Endothelial cell of umbilical vein (primary cell): ENCODE measurements at regions not wholly inside any gene's neighbourhood (a gene's known extent, or its start where the extent isn't known, plus 50 kb on each side); places are given as distances from the start of the nearest gene placed in this dataset.

Experiments
- BruUV-seq: library from RNA; stranded (reverse); fragments of 400-500 nt; replicated peaks from 2 replicates; lab custom pipeline; 2021; lab: Mats Ljungman, UMichigan
- CTCF ChIA-PET: fragments of 300-600, 350-600 bp; sonication (Branson Sonifier 250); formaldehyde crosslinking; loops from one replicate; lab custom pipeline; 2021; ENCODE audit warnings: antibody characterized with exemption, inconsistent platforms; lab: Charles Lee
- POLR2A ChIA-PET: fragments of 300-600, 350-600 bp; sonication (Branson Sonifier 250); formaldehyde crosslinking; loops from one replicate; lab custom pipeline; 2021; ENCODE audit warnings: antibody characterized with exemption, inconsistent platforms; lab: Charles Lee
- DNase-seq: peaks from one replicate; pipeline ENCODE4 v3.0.0-alpha.2; 2011; ENCODE audit warnings: low read depth, low spot score
- FAIRE-seq: peaks from 2 replicates; lab custom pipeline; 2011; peaks lifted over from hg19 to GRCh38; lab: Jason Lieb, UNC
- H2AFZ ChIP-seq: 2 replicates; pipeline ENCODE4 v1.6.0; 2012; ENCODE audit warnings: low read depth, low read length, control low read depth, inconsistent platforms
- H3K27ac ChIP-seq: 2 replicates; pipeline ENCODE4 v1.5.1; 2011; ENCODE audit warnings: low read depth, mild to moderate bottlenecking, control low read depth, low read length, moderate library complexity; ENCODE audit not compliant: insufficient read depth
- H3K27me3 ChIP-seq, 2 experiments: 2 replicates each; pipeline versions ENCODE4 v1.6.0 to v1.6.1; 2011; ENCODE audit warnings: low read length in 2 of 2, mixed read lengths in 1 of 2; ENCODE audit not compliant: control insufficient read depth in 2 of 2, insufficient read depth in 2 of 2
- H3K36me3 ChIP-seq, 2 experiments: 2 replicates in 1 of 2; 3 replicates in 1 of 2; pipeline ENCODE4 v1.5.1; 2011; ENCODE audit warnings: low read length in 2 of 2, mild to moderate bottlenecking in 1 of 2, moderate library complexity in 1 of 2; ENCODE audit not compliant: control insufficient read depth in 2 of 2, insufficient read depth in 2 of 2; ENCODE audit errors: extremely low read depth in 1 of 2
- H3K4me1 ChIP-seq: 3 replicates; pipeline ENCODE4 v1.5.1; 2011; ENCODE audit warnings: mild to moderate bottlenecking, low read length; ENCODE audit not compliant: control insufficient read depth, insufficient read depth; ENCODE audit errors: extremely low read depth
- H3K4me2 ChIP-seq: 2 replicates; pipeline ENCODE4 v1.6.1; 2011; ENCODE audit warnings: low read length, control low read depth, mixed read lengths; ENCODE audit not compliant: insufficient read depth
- H3K4me3 ChIP-seq, 3 experiments: fragments of 200-600 bp in 1 of 3; sonication (generic), shearing (Covaris generic) in 1 of 3; replicated peaks in 1 of 3; 2 replicates each; pipeline ENCODE4 v1.5.1; 2011 to 2016; ENCODE audit warnings: control low read depth in 3 of 3, low read length in 3 of 3, mild to moderate bottlenecking in 2 of 3, inconsistent platforms in 1 of 3, low read depth in 1 of 3, moderate library complexity in 1 of 3; ENCODE audit not compliant: insufficient read depth in 1 of 3
- H3K79me2 ChIP-seq: 2 replicates; pipeline ENCODE4 v1.6.0; 2012; ENCODE audit warnings: low read length, inconsistent platforms; ENCODE audit not compliant: control insufficient read depth, insufficient read depth
- H3K9ac ChIP-seq: replicated peaks from 2 replicates; pipeline ENCODE3; 2011; ENCODE audit warnings: low read length, control low read depth; ENCODE audit not compliant: insufficient read depth; ENCODE audit errors: extremely low read depth
- H3K9me1 ChIP-seq: replicated peaks from 3 replicates; pipeline ENCODE4 v1.6.0; 2011; ENCODE audit warnings: mild to moderate bottlenecking, low read length; ENCODE audit not compliant: control insufficient read depth, insufficient read depth; ENCODE audit errors: extremely low read depth
- H3K9me3 ChIP-seq: replicated peaks from 2 replicates; pipeline ENCODE4 v1.5.1; 2012; ENCODE audit warnings: low read length, inconsistent platforms; ENCODE audit not compliant: control insufficient read depth, insufficient read depth
- H4K20me1 ChIP-seq: replicated peaks from 2 replicates; pipeline ENCODE3; 2011; ENCODE audit warnings: mild to moderate bottlenecking, low read length; ENCODE audit not compliant: control insufficient read depth, insufficient read depth; ENCODE audit errors: extremely low read depth
- CTCF ChIP-seq, 2 donors: IDR thresholded peaks; 1 replicate in 1 of 2; 2 replicates in 1 of 2; pipeline ENCODE4 v1.5.1; 2011; ENCODE audit warnings: low read length in 2 of 2, mild to moderate bottlenecking in 2 of 2, moderate library complexity in 2 of 2, control low read depth in 1 of 2, inconsistent platforms in 1 of 2, low read depth in 1 of 2; ENCODE audit not compliant: insufficient read depth in 1 of 2; ENCODE audit errors: extremely low read depth in 1 of 2
- JUN ChIP-seq: IDR thresholded peaks from 2 replicates; pipeline ENCODE4 v1.6.1; 2011; ENCODE audit warnings: borderline replicate concordance, low read depth; ENCODE audit not compliant: insufficient read length, insufficient read depth
- MAX ChIP-seq: IDR thresholded peaks from 2 replicates; pipeline ENCODE4 v1.6.1; 2011; ENCODE audit not compliant: insufficient read depth, insufficient read length
- POLR2A ChIP-seq: IDR thresholded peaks from 2 replicates; pipeline ENCODE4 v1.6.1; 2012; ENCODE audit warnings: low read depth, mild to moderate bottlenecking, control low read depth, low read length
- dilution Hi-C: fragments of 300-500 bp; cut with MboI; formaldehyde crosslinking; loops from one replicate; pipeline ENCODE4 v1.15.0; 2019; ENCODE audit warnings: low sequenced_read_pairs; ENCODE audit not compliant: extremely low pct_ligation_motif_present
- intact Hi-C: fragments of 100-400 bp; cut with micrococcal nuclease; formaldehyde crosslinking; loops from one replicate; pipeline ENCODE4 v1.10.0; 2022

GRCh38 chr7:37558320-37559096 lies 109.8 kb upstream of the ELMO1 start:
- H3K4me2 ChIP-seq = no peak overlapping the region
- no TSS peak for BruUV-seq
- no peaks in the 10 kb centered on the region for H3K9me1 ChIP-seq
- H4K20me1 ChIP-seq = no peaks in the 10 kb centered on the region
- intact Hi-C loops = no loop called here
- H3K9me3 ChIP-seq = no peaks in the 10 kb centered on the region
- no peak overlapping the region for H2AFZ ChIP-seq
- H3K79me2 ChIP-seq = no peaks in the 10 kb centered on the region
- H3K27me3 ChIP-seq = peaks cover 0 to 3% of the 10 kb centered on the region in 2 experiments
- H3K4me1 ChIP-seq = no peaks in the 10 kb centered on the region
- H3K4me3 ChIP-seq = no peak overlapping the region
- ChIA-PET POLR2A (no interaction called here), CTCF (no interaction called here)
- no peaks in the 10 kb centered on the region for H3K36me3 ChIP-seq
- H3K27ac ChIP-seq = no peak overlapping the region
- FAIRE-seq (no peak), DNase-seq (no peak)
- TF ChIP-seq POLR2A (no peak), CTCF (IDR thresholded peaks at IDR 0.05; ENCODE audit: extremely low read depth in 1 of 2, insufficient read depth in 1 of 2, low read depth in 1 of 2, low read length in 2 of 2) (no peak), MAX (no peak)
- dilution Hi-C loops = no loop called here
- no peak overlapping the region for H3K9ac ChIP-seq

- no peaks in the 10 kb centered on the region for H4K20me1 ChIP-seq
- no peaks in the 10 kb centered on the region for H3K36me3 ChIP-seq
- TF ChIP-seq POLR2A (no peak), JUN (no peak)
- H3K4me2 ChIP-seq = no peak overlapping the region
- no peaks in the 10 kb centered on the region for H3K9me1 ChIP-seq
- H3K27ac ChIP-seq = no peak overlapping the region
- H2AFZ ChIP-seq = no peak overlapping the region
- FAIRE-seq (no peak), DNase-seq (no peak)
- ChIA-PET POLR2A (no interaction called here), CTCF (no interaction called here)
- H3K9me3 ChIP-seq = no peaks in the 10 kb centered on the region
- no peaks in the 10 kb centered on the region for H3K4me1 ChIP-seq
- dilution Hi-C loops (no loop called here), intact Hi-C loops (no loop called here)
- H3K4me3 ChIP-seq = no peak overlapping the region
- no TSS peak for BruUV-seq
- no peaks in the 10 kb centered on the region for H3K79me2 ChIP-seq
- H3K9ac ChIP-seq = no peak overlapping the region
- H3K27me3 ChIP-seq = no peaks in the 10 kb centered on the region
Observed at GRCh38 chr7:37570145-37570544, 113.4 kb upstream of the GPR141 start.
